Kidney capillary endothelial cell (primary cell): ENCODE measurements at regions not wholly inside any gene's neighbourhood (a gene's known extent, or its start where the extent isn't known, plus 50 kb on each side); places are given as distances from the start of the nearest gene placed in this dataset.

Source experiments
- DNase-seq: peaks from one replicate; pipeline ENCODE4 v3.0.0-alpha.2; 2018; ENCODE audit warnings: low spot score

DNA sequence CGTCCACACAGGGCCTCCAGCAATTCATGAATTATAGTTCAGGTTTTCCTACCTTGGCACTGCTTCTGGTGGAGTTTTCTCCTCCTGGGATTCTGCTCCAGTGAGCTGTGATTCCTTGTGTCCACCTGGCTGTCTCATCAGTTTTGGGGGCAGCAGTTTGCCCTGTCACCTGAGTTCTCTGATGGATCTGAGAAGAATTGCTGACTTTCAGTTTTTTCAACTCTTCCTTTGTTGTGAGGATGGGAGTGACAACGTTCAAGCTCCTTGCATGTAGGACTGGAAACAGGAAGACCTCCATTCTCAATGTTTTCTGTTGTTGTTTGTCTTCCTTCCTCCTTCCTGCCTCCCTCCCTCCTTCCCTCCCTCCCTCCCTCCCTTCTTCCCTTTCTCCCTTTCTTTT is 359.0 kb downstream of the TSN start:
- DNase-seq = no peak

DNA sequence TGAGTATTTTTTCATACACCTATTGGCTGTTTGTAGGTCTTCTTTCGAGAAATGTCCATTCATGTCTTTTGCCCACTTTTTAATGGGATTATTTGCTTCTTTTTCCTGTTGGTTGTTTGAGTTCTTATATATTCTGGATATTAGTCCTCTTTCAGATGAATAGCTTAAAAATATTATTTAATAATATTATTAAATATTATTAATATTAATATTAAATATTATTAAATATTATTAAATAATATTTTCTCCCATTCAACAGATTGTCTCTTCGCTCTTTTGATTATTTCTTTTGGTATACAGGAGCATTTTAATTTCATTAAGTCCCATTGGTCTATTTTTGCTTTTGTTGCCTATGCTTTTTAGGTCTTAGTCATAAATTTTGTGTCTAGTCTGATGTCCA is 361.9 kb downstream of the TSN start:
- no peak for DNase-seq

DNA sequence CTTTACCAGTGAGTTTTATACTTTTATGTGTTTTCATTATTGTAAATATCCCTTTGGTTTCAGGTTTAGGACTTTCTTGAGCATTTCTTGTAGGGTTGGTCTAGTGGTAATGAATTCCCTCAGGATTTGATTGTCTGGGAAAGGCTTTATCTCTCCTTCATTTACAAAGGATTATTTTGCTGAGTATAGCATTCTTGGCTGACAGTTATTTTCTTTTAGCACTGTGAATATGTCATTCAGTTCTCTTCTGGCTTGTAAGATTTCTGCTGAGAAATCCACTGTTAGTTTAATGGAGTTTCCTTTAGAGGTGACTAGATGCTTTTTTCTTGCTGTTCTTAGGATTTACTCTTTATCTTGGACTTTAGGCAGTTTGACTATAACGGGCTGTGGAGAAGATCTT is 373.9 kb downstream of the TSN start:
- no peak for DNase-seq

DNA sequence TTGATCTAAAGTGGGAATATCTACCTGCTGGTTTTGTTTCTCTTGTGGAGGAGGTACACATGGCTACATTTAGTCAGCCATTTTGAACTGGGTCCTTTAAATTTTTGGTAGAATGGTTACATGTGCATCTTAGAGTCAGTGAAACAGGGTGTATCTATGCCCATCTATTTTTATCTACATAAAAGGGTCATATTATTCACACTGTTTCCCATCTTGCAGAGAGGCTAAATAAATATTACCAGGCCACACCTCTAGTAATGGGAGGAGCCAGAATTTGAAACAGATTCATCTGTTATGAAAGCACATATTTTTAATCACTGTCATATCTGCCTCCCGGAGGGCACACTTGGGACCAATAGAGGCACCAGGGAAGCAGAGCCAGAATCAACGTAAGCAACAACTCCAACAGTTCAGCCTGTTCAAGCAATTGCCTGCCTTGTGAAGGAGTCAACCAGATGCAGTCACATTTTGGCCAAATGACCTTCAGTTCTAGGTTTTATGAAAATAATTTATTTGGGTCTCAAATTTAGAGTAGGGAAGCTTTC is 376.8 kb downstream of the TSN start:
- no peak for DNase-seq

DNA sequence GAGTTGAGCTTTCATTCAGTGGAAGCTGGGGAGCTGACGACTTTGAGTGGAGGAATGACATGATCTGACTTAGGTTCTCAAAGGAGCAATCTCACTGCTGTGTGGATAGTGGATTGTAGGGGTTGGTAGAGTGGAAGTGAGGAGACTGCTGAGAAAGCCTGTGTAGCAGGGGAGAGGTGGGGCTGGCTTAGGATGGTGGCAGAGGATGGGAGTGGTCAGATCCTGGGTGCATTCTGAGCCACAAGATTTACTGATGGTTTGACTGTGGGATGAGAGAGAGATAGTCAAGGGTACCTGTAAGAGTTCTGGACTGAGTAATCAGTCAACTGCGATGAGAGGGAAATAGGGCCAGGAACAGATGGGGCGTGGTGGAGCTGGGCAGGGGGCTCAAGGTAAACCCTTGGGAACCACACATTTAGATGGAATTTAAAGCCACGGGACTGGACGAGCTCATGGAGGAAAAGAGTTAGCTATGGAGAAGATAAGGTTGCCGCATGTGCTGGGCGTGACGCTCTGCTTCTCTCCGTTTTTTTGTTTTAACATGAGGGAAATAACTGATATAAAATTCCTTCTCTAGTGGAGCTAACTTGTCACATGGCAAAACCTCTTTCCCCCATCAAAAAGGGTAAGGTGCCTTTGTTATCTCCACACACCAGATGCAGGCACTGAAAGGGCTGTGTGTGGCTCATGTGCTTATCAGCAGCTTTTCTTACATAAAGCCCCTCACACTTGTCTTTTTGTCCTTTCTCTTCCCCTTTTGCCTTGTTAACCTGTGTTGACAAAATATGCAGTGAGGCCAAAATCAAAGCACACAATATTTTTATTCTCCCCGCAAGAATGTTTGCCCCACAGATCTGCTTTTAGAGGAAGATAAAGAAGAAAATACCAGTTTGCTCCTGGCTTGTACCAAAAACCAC is 379.8 kb downstream of the TSN start:
- no peak for DNase-seq

DNA sequence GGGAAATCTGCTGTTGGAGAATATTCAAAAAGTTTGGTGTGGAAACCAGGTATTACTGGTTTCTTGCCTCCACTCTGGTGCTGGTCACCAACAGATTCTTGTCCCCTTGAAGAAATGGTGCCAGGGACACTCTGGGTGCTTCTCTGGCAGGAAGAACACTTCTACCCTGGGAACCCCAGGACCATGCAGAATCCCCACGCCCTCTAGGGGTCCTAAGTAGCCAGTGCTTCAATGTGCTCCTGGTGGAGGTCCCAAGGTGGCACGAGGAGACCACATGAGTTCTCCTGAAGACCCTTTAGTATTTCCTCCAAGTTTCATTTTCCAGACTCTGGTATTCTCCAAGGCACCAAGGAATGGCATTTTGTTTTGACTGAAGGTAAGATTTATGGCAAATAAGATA is 380.6 kb downstream of the TSN start:
- no peak for DNase-seq

DNA sequence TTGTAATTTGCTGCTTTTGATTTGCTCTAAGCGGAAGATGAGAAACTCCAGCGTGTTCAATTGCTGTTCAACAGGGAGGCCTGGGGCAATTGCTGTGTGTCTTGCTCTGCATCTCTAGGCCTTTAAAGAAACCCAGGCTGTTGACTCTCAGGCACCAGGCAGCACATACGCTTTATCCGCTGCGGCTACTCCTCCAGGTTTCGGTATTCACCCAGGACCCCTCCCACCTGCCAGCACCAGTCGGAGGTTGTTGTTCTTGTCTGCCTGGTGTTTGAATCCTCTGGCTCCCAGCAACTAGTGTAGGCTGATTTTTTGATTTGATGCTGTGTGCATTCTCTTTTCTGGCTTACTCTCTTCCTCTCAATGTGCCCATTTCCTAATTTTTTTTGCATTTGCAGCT is 383.1 kb downstream of the TSN start:
- DNase-seq = no peak

DNA sequence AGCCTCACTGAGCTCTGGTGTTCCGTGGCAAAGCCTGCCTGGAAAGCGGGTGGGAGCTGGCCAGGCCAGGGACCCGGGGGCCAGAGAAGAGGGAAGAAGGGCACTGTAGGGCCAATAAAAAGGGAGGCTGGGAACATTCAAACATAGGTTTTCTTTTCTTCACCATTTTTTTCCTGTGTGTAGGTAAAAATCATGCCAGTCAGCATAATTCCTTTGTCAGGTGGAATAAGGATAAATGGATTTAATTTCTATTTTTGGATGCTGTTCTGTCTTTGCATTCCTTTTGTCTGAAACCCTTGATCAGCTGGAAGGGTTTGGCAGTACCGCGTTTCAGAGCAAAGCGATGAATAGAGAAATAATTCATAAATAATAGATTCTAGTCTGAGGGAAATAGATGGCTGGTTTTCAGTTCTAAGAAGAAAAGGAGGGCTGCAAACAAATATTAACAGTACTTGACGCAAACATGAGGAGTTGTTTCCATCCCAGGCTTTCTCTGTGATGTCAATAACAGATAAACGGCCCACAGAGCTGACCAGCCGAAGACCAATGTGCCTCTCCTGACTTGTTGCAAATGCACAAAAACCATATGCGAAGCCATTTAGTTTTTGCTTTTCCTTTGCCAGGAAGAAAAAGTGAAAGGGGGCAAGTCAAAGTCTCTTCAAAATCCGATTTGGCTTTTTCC is 384.4 kb downstream of the TSN start:
- no peak for DNase-seq

DNA sequence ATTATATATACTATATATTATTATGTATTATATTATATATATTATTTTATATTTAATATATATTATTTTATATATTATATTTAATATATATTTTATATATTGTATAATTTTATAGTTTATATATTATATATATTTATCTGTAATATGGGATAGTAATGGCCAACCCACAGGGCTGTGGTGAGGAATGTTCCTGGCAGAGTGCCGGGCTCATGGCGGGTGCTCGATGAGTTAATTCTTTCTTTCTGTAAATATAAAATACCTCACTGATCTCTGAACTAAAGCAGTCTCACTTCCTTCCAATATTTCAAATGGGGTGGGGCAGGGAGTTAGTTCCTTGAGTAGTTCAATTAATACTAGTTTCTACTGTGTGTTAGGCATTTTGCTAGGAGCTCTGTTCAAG is 389.4 kb downstream of the TSN start:
- DNase-seq = no peak

DNA sequence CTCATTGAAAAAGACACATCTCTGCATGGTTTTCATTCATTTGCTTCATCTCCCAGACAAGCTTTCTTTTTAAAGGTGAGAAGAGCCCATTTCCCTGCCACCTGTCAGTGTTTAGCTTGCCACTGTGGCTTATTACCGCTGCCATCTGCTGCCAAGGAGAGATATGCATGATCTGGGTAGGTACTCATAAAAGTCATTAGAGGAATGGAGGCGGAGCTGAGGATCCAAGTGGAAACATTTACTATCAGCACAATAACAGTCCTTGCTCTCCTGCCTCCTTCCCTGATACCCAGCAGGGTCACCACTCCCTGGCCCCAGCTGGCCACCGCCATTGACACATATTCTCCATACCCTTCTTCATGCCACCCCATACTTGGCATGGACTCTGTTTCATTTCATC is 390.4 kb downstream of the TSN start:
- no peak for DNase-seq

DNA sequence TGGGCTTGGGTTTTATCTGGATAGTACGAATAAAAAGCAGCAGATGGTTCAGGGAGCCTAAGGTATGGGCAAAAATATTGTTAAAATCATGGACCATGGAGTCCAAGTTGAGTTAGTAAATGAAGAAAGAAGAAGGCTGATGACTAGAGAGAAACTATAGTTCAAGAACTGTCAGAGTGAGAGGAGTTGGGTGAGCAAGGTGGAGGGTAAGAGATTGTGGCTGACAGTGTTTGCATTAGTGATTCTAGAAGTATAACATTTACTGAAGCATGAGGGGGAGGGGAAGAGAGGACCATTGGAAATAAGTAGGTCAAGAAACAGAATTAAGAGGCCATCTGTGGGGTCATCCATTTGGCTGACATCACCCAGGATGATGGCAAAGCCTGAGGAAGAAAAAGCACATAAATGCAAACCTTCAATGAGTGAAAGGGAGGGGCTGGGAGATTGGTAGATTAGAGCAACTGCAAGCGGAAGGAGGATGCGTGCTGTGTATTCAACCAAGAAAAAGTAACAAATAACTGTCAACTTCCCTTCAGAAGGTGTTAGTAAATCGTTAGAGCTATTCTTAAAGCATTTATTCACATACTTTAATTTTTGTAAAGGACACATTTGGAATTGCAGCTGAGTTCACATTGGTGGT is 392.8 kb downstream of the TSN start:
- no peak for DNase-seq

DNA sequence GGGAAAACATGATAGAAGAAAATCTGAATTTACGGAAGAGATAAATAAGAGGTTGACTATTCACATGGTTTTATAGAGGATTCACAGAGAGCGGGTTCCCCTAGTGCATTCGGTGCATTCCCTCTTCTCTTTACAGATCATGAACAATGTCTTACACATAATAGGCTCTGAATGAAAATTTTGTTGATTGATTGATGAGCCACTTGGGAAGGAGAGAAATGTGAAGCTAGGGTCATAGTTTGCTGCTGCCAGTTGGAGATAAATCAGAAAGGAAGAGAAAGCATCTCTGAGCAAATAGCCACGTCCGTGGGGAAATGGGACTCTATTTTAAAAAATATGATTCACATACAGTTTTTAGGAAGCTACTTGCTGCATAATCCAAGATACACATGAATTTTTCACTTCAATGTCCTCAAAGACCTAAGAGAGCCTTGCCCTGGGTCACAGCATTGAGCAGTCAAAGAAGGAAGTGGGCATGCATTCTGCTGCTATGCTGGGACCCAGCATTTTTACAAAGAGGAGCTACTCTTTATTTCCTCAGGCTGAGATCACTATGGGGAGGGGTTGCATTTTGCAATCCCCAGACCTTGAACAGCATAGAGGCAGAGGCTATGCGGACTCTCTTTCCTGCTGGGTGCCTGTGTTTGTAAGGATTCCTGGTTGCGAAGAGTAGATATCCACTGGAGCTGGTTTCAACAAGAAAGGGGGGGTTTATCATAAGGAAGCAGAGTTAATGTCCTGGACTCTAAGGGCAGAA is 395.3 kb downstream of the TSN start:
- DNase-seq = no peak

DNA sequence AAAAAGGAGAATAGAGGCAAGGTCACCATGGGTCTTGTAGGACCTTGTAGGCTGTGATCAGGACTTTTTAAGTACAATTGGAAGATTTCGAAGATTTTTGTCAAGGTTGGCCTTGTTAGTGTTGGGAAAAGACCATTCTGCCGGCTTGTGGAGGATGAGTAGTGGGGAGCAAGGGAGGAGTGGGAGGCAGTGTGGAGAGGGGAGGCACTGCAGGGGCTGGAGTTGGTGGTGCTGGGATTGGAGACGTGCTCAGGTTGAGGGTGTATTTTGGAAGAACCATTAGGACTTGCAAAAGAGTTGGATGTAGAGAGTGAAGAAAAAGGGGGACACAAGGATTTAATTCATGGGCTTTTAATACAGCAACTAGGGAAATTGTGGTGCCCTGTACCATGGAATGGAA is 397.1 kb downstream of the TSN start:
- DNase-seq = no peak

DNA sequence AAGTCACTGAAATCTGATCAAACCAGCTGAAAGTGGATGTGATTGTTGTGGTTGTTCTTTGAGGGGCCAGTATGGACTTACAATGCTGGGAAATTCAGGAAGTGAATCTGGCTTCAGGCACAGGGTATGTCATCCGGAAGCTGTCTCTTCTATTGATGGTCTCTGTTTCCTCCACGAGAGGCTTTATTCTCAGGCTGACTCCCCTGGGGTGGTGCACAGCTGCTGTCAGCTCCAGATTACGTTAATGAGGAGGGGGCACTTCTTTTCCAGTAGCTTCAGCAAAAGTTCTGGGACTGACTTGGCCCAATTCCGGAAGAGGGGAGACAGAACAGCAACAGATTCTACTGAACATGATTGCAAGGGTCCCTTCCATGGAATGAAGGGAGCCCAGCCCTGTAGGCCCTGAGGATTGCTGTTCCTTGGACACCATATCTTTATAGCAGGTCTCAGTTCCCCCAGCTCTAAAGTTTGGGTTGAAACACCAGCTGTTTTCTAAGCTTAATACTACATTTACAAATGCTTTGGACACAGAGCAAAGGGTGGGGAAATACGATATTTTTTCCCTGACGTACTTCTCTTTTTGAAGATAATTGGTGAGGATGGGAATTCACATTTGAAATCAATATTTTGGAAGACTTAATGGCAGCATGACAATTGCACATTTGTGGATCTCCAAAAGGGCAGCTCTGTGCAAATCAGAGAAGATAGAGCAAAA is 400.9 kb downstream of the TSN start:
- DNase-seq = peak; percentile 66

DNA sequence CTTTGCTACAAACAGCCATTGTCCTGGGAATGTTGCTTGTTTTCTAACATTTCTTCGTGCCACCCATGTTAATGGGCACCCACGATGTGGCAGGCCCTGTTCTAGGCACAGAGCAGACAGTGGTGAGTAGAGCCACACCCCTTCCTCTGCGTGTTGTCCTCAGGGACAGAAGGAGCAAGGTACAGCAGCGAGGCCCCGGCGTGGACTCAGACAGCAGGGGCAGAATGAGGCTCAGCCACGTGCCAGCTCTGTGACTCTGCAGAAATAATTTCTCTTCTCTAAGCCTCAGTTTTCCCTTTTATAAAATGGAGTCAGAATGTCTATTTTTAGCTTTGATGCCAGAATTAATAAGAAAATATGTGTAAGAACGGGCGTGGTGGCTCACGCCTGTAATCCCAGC is 401.7 kb downstream of the TSN start:
- no peak for DNase-seq

DNA sequence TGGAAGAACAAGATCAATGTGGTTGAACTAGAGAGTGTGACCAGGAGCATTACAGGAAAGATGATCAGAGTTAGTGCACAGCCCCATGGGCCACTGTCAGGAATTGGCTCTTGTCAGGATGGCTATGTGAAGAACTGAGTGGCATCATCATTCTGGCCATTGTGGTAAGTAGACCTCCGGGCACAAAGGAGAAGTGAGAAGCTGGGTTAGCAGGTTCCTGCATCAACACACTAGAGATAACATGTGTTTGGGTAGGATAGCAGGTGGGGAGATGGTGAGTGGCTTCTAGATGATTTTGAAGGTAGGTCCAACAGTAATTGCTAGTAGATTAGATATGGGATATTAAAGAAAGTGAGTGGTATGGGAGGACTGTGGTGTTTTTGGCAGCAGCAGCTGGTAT is 408.2 kb downstream of the TSN start:
- DNase-seq = no peak

DNA sequence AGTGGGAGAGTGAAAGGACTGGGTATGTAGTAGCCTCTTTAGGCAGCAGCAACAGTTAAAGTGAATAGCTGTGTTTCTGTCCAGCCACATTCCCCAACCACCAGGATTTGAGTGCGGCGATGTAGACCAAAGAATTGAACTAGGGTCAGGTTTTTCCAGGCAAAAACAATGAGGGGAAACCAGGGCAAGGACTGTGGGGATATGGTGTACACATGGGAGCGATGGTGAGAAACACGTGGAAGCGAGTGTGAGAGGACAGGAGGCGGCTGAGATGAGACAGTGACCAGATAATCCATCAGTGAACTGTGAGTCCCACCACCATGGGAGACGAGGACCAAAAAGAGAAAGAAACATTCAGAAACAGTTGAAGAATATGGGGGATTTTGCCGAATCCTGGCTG is 409.5 kb downstream of the TSN start:
- DNase-seq = no peak

DNA sequence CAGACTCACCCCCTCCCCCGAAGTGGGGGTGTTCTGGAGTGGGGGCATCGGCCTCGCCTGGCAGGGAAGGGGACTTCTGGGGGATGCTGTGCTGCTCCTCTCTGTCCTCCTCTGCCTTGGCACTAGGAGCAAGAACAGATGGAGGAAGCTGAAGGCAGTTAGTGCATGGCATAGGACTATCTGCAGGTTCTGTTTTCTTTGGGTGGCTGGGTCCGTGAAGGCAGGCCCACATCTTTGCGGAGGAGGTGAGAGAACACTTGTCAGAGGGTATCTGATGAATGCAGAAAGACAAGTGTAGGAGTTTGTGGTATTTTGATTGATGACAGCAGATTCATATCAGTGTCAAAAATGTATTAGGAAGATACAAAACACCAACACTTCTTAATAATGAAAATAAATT is 411.4 kb downstream of the TSN start:
- no peak for DNase-seq

DNA sequence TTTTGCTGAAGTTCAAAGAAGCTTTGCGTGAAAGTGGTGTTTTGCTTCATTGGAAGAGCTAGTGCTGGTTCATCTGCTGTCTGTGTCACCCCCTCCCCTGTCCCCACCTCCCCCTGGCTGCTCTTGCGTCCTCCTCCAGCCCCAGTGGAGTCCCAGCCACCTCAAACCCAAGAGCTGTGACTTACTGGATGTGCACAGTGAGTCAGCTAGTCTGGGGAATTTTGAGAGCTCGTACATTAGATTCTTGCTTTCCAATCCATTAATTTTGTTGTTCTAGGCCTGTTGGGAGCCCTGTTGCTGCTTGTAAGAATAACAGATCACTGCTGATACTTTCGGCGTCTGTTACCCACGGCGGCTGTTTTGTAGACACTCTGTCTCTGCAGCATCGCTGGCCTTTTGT is 412.1 kb downstream of the TSN start:
- no peak for DNase-seq

DNA sequence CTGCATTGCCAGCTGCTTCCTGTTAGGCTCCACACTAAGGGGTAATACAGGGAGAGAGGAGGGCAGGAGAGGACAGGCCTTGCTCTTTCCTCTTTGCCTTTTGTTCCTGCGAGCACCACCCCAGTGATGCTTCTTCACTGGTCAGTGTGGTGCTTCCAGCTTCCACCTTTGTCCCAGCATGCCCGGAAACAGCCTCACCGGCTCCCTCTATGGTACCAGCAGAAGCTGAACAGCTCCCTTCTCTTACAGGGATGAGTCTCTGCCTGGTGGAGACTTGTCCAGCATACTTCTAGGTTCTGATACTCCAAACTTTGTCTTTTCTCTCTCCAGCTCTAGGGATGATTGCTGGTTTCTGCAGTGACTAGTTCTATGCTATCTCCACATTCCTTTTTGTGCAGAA is 413.3 kb downstream of the TSN start:
- no peak for DNase-seq

DNA sequence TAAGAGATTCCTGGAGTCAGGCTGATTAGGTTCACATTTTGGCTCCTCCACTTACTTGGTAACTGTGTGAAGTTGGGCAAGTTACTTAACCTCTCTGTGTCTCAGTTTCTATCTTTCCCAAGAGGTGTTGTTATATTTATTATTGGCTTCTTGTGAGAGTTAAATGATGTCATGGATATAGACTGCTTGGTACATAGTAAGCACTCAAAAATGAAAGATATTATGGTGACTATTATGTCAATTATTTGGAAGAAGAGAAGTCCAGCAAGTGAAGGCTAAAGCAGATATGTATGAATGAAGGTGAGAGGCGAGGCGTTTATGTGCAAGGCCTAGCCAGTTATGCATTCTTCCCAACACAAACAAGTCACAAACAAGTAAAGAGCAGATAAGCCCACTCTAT is 417.4 kb downstream of the TSN start:
- DNase-seq = no peak

DNA sequence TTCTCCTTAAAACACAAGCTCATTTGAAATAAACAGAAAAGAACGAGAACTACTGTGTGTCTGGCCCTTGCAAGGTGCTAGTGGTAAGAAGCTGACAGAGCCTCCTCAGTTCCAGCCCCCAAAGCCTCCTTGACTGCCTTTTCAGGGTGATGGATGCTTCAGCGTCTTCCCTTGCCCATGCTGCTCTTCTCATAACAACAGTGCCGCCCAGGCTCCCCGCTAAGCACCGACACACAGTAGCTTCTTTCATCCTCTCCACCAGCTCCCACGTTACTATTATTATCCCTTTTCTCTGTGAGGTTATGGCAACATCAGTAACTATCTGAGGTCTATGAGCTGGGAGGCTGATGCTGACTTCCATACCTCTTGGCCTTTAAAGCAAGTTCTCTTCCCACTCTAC is 418.6 kb downstream of the TSN start:
- DNase-seq = no peak
